K562 (cell line): ENCODE measurements at regions not wholly inside any gene's neighbourhood (a gene's known extent, or its start where the extent isn't known, plus 50 kb on each side); places are given as distances from the start of the nearest gene placed in this dataset.

Source experiments
- FOXP1 ChIP-seq: sonication (generic); formaldehyde crosslinking; IDR thresholded peaks from 2 replicates; pipeline ENCODE4 v1.8.0; 2022; ENCODE audit warnings: mild to moderate bottlenecking, missing genetic modification reagents
- MAZ ChIP-seq, 2 experiments: fragments of 450-650 bp in 1 of 2; sonication (generic) in 1 of 2; formaldehyde crosslinking; IDR thresholded peaks in 1 of 2; conservative IDR thresholded peaks in 1 of 2; 2 replicates each; pipeline versions ENCODE4 v1.4.0 to v1.5.0; 2020; ENCODE audit warnings: mild to moderate bottlenecking in 1 of 2, missing genetic modification reagents in 1 of 2
- MTF1 ChIP-seq: fragments of 250-450 bp; sonication (Bioruptor Pico); IDR thresholded peaks from 2 replicates; pipeline ENCODE4 v1.9.0; 2021; ENCODE audit warnings: moderate library complexity, mild to moderate bottlenecking, inconsistent platforms, borderline replicate concordance
- ZNF76 ChIP-seq: fragments of 250-450 bp; sonication (Bioruptor Pico); IDR thresholded peaks from 2 replicates; pipeline ENCODE4 v1.4.0; 2020; ENCODE audit warnings: mild to moderate bottlenecking, moderate library complexity, borderline replicate concordance
- TF ChIP-seq, protein P1 (sequence below): sonication (generic); formaldehyde crosslinking; IDR thresholded peaks from 2 replicates; pipeline ENCODE4 v1.8.1; 2023; ENCODE audit warnings: missing genetic modification reagents, mild to moderate bottlenecking, borderline replicate concordance
- TF ChIP-seq, protein P2 (sequence below): fragments of 450-650 bp; IDR thresholded peaks from 2 replicates; pipeline ENCODE4 v1.6.1; 2016; ENCODE audit warnings: missing biosample characterization, missing genetic modification characterization

DNA sequence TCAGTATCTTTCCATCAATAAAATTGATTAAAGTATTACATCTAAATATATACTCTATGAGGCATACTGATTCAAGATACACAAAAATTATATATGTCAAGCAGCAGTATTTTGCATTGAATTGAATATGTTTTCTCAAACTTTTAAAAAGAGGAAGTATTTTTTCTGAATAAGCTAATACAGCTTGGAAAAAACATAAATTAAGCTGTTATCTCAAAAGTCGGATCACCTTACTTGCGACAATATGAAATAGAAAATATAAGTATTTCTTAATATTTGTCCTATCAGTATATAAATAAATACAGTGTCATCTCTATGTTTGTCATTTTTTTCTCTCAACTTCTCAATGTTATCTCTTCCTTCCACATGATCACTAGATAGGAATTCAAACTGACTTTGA lies 139.3 kb downstream of the MBL2 start (continued):
- TF ChIP-seq, protein P1, sequence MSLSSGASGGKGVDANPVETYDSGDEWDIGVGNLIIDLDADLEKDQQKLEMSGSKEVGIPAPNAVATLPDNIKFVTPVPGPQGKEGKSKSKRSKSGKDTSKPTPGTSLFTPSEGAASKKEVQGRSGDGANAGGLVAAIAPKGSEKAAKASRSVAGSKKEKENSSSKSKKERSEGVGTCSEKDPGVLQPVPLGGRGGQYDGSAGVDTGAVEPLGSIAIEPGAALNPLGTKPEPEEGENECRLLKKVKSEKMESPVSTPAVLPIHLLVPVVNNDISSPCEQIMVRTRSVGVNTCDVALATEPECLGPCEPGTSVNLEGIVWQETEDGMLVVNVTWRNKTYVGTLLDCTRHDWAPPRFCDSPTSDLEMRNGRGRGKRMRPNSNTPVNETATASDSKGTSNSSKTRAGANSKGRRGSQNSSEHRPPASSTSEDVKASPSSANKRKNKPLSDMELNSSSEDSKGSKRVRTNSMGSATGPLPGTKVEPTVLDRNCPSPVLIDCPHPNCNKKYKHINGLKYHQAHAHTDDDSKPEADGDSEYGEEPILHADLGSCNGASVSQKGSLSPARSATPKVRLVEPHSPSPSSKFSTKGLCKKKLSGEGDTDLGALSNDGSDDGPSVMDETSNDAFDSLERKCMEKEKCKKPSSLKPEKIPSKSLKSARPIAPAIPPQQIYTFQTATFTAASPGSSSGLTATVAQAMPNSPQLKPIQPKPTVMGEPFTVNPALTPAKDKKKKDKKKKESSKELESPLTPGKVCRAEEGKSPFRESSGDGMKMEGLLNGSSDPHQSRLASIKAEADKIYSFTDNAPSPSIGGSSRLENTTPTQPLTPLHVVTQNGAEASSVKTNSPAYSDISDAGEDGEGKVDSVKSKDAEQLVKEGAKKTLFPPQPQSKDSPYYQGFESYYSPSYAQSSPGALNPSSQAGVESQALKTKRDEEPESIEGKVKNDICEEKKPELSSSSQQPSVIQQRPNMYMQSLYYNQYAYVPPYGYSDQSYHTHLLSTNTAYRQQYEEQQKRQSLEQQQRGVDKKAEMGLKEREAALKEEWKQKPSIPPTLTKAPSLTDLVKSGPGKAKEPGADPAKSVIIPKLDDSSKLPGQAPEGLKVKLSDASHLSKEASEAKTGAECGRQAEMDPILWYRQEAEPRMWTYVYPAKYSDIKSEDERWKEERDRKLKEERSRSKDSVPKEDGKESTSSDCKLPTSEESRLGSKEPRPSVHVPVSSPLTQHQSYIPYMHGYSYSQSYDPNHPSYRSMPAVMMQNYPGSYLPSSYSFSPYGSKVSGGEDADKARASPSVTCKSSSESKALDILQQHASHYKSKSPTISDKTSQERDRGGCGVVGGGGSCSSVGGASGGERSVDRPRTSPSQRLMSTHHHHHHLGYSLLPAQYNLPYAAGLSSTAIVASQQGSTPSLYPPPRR (CRISPR knock-in tag) = no peak
- TF ChIP-seq FOXP1 (no peak), ZNF76 (CRISPR knock-in tag) (no peak), MTF1 (CRISPR knock-in tag) (no peak), MAZ (CRISPR knock-in tag; conservative IDR thresholded peaks at IDR 0.05 in 1 of 2, IDR thresholded peaks at IDR 0.05 in 1 of 2) (no peak)
- TF ChIP-seq, protein P2, sequence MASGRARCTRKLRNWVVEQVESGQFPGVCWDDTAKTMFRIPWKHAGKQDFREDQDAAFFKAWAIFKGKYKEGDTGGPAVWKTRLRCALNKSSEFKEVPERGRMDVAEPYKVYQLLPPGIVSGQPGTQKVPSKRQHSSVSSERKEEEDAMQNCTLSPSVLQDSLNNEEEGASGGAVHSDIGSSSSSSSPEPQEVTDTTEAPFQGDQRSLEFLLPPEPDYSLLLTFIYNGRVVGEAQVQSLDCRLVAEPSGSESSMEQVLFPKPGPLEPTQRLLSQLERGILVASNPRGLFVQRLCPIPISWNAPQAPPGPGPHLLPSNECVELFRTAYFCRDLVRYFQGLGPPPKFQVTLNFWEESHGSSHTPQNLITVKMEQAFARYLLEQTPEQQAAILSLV = no peak
